Thymus (tissue), 11 donors: ENCODE measurements at regions not wholly inside any gene's neighbourhood (a gene's known extent, or its start where the extent isn't known, plus 50 kb on each side); places are given as distances from the start of the nearest gene placed in this dataset.
"Not testable (repeated sequence)": the region's sequence is repeated elsewhere in the genome, so short reads cannot be mapped to it uniquely, and the experiment has no call there.

ENCODE experiments used
- DNase-seq, 9 donors: peaks; one replicate each; pipeline ENCODE4 v3.0.0-alpha.2; 2013; ENCODE audit warnings: low spot score in 9 of 9, low read depth in 6 of 9, missing footprints in 1 of 9
- H3K27ac ChIP-seq, 2 donors: one replicate each; pipeline ENCODE4 v1.5.1; 2013; ENCODE audit warnings: control low read depth in 1 of 2, low read depth in 1 of 2, low read length in 1 of 2, mild to moderate bottlenecking in 1 of 2, moderate library complexity in 1 of 2
- H3K27me3 ChIP-seq, 2 donors: one replicate each; pipeline ENCODE4 v1.5.1; 2013; ENCODE audit warnings: low read length in 1 of 2; ENCODE audit not compliant: control insufficient read depth in 2 of 2, insufficient read depth in 1 of 2
- H3K36me3 ChIP-seq, 2 donors: one replicate each; pipeline ENCODE4 v1.5.1; 2013; ENCODE audit warnings: low read length in 1 of 2, mild to moderate bottlenecking in 1 of 2, moderate library complexity in 1 of 2; ENCODE audit not compliant: control insufficient read depth in 2 of 2, insufficient read depth in 2 of 2
- H3K4me1 ChIP-seq, 2 donors: one replicate each; pipeline ENCODE4 v1.5.1; 2013; ENCODE audit warnings: low read length in 2 of 2; ENCODE audit not compliant: control insufficient read depth in 2 of 2, insufficient read depth in 2 of 2
- H3K4me3 ChIP-seq, 2 donors: one replicate each; pipeline ENCODE4 v1.5.1; 2013; ENCODE audit warnings: low read length in 2 of 2, control low read depth in 1 of 2, mild to moderate bottlenecking in 1 of 2
- H3K9me3 ChIP-seq, 2 donors: one replicate each; pipeline ENCODE4 v1.5.1; 2013; ENCODE audit warnings: low read length in 1 of 2, mild to moderate bottlenecking in 1 of 2; ENCODE audit not compliant: control insufficient read depth in 2 of 2, insufficient read depth in 1 of 2
- WGBS: extraction: QIAGEN DNeasy Blood & Tissue Kit; methylation state at CpG from one replicate; pipeline ENCODE4 v1.1.7; 2013; 5-methylcytosine and 5-hydroxymethylcytosine counted together
- donor health status: healthy.

GRCh38 chr2:64809216-64809615 lies 155.5 kb upstream of the SERTAD2 start:
- DNase-seq = no peak
- WGBS = 95% methylated on average over 1 of the region's 1 CpG

GRCh38 chr2:64812285-64812684 lies 158.6 kb upstream of the SERTAD2 start:
- no peaks in the 10 kb centered on the region for H3K9me3 ChIP-seq
- no peaks in the 10 kb centered on the region for H3K36me3 ChIP-seq
- no peak overlapping the region for H3K27ac ChIP-seq
- no peak for DNase-seq
- no peak overlapping the region for H3K4me3 ChIP-seq
- H3K27me3 ChIP-seq = no peaks in the 10 kb centered on the region
- 54% methylated on average over 4 of the region's 4 CpGs for WGBS
- peaks cover 10 to 18% of the 10 kb centered on the region in 2 donors for H3K4me1 ChIP-seq

More at GRCh38 chr2:64809216-64809615, 155.5 kb upstream of the SERTAD2 start:
- no peak overlapping the region for H3K27ac ChIP-seq
- H3K4me3 ChIP-seq = no peak overlapping the region
- peaks cover 3 to 5% of the 10 kb centered on the region in 2 donors for H3K4me1 ChIP-seq
- H3K9me3 ChIP-seq = no peaks in the 10 kb centered on the region
- no peaks in the 10 kb centered on the region for H3K36me3 ChIP-seq
- H3K27me3 ChIP-seq = no peaks in the 10 kb centered on the region

- Histone ChIP-seq H3K36me3 (no peaks in the 10 kb centered on the region), H3K9me3 (no peaks in the 10 kb centered on the region), H3K27me3 (no peaks in the 10 kb centered on the region), H3K4me3 (no peak overlapping the region), H3K4me1 (peaks cover 19 to 29% of the 10 kb centered on the region in 2 donors), H3K27ac (no peak overlapping the region)
- no peak for DNase-seq
- 98% methylated on average over 5 of the region's 5 CpGs for WGBS
Observed at GRCh38 chr2:64814007-64814406, 160.3 kb upstream of the SERTAD2 start.

- H3K4me1 ChIP-seq = peaks cover 35 to 40% of the 10 kb centered on the region in 2 donors
- not testable (repeated sequence) for DNase-seq, H3K27me3 ChIP-seq, H3K36me3 ChIP-seq, H3K9me3 ChIP-seq, H3K4me3 ChIP-seq, H3K27ac ChIP-seq
- 98% methylated on average over 8 of the region's 8 CpGs for WGBS
Observed at GRCh38 chr2:64816526-64816925, 162.8 kb upstream of the SERTAD2 start.

- no peak overlapping the region for H3K27ac ChIP-seq
- H3K9me3 ChIP-seq = no peaks in the 10 kb centered on the region
- 99% methylated on average over 4 of the region's 4 CpGs for WGBS
- DNase-seq = no peak
- peaks cover 32 to 35% of the 10 kb centered on the region in 2 donors for H3K4me1 ChIP-seq
- H3K27me3 ChIP-seq = no peaks in the 10 kb centered on the region
- no peaks in the 10 kb centered on the region for H3K36me3 ChIP-seq
- H3K4me3 ChIP-seq = no peak overlapping the region
Observed at GRCh38 chr2:64817453-64817852, 163.7 kb upstream of the SERTAD2 start.

- Histone ChIP-seq H3K27ac (peak overlapping the region; percentile 10 to 77), H3K36me3 (no peaks in the 10 kb centered on the region), H3K4me1 (peaks cover 32 to 35% of the 10 kb centered on the region in 2 donors), H3K4me3 (no peak overlapping the region), H3K27me3 (no peaks in the 10 kb centered on the region), H3K9me3 (no peaks in the 10 kb centered on the region)
- peak in 2 of 9 donors; percentile 42 to 66 for DNase-seq
- WGBS = 26% methylated on average over 4 of the region's 4 CpGs
Observed at GRCh38 chr2:64818664-64819060, 164.9 kb upstream of the SERTAD2 start.

GRCh38 chr2:64819361-64819760 lies 165.6 kb upstream of the SERTAD2 start:
- no peaks in the 10 kb centered on the region for H3K36me3 ChIP-seq
- 88% methylated on average over 2 of the region's 2 CpGs for WGBS
- H3K4me3 ChIP-seq = no peak overlapping the region
- DNase-seq = no peak
- H3K4me1 ChIP-seq = peaks cover 32 to 35% of the 10 kb centered on the region in 2 donors
- peak overlapping the region; percentile 77 to 95 for H3K27ac ChIP-seq
- no peaks in the 10 kb centered on the region for H3K27me3 ChIP-seq
- H3K9me3 ChIP-seq = no peaks in the 10 kb centered on the region

- 64% methylated on average over 11 of the region's 11 CpGs for WGBS
- Histone ChIP-seq H3K36me3 (no peaks in the 10 kb centered on the region), H3K27me3 (no peaks in the 10 kb centered on the region), H3K27ac (peak overlapping the region; percentile 77 to 95), H3K9me3 (no peaks in the 10 kb centered on the region), H3K4me3 (no peak overlapping the region), H3K4me1 (peaks cover 32 to 35% of the 10 kb centered on the region in 2 donors)
- peak in 1 of 9 donors; percentile 68 for DNase-seq
Observed at GRCh38 chr2:64819774-64820688, 166.3 kb upstream of the SERTAD2 start.

GRCh38 chr2:64820901-64821300 lies 167.2 kb upstream of the SERTAD2 start:
- no peak overlapping the region for H3K27ac ChIP-seq
- no peak for DNase-seq
- WGBS = 100% methylated on average over 1 of the region's 1 CpG

More at GRCh38 chr2:64820901-64821300, 167.2 kb upstream of the SERTAD2 start:
- Histone ChIP-seq H3K9me3 (no peaks in the 10 kb centered on the region), H3K36me3 (no peaks in the 10 kb centered on the region), H3K27me3 (no peaks in the 10 kb centered on the region), H3K4me3 (no peak overlapping the region), H3K4me1 (peaks cover 28 to 29% of the 10 kb centered on the region in 2 donors)
